ENCODE measurements at regions not wholly inside any gene's neighbourhood (a gene's known extent, or its start where the extent isn't known, plus 50 kb on each side); places are given as distances from the start of the nearest gene placed in this dataset.

- no peak overlapping the region for H3K4me2 ChIP-seq (ENCODE audit: unreplicated experiment)
- 6 to 18% methylated on average over 1 of the region's 1 CpG for WGBS, 2 experiments (ENCODE audit: low coverage in 1 of 2, low lambda C conversion rate in 2 of 2, missing lambda C conversion rate in 2 of 2)
- in situ Hi-C loops (cut with MboI) = no loop called here
- H2AFZ ChIP-seq = no peak overlapping the region
- DNase-seq = no peak
- no peaks in the 10 kb centered on the region for H3K4me1 ChIP-seq (ENCODE audit: insufficient read depth)
- H3K36me3 ChIP-seq (ENCODE audit: low read depth) = no peaks in the 10 kb centered on the region
- TF ChIP-seq EZH2phosphoT487 (IDR thresholded peaks at IDR 0.05; ENCODE audit: insufficient read depth, low read depth) = no peak
- no peak for TF ChIP-seq EZH2 (IDR thresholded peaks at IDR 0.05; ENCODE audit: insufficient read depth, poor library complexity, severe bottlenecking)
- no peaks in the 10 kb centered on the region for H4K20me1 ChIP-seq (ENCODE audit: insufficient read depth)
- H3K27ac ChIP-seq = no peak overlapping the region
- H3K9me3 ChIP-seq (ENCODE audit: low read depth) = no peaks in the 10 kb centered on the region
- H3F3A ChIP-seq (ENCODE audit: insufficient read depth) = no peaks in the 10 kb centered on the region
- H3K27me3 ChIP-seq (replicated peaks; ENCODE audit: insufficient read depth) = peaks cover 11% of the 10 kb centered on the region; the same call in 1 of the 2 replicates
- no peaks in the 10 kb centered on the region for H3K79me2 ChIP-seq (ENCODE audit: insufficient read depth)
- H3K9me2 ChIP-seq (ENCODE audit: insufficient read depth) = no peaks in the 10 kb centered on the region
- H3K9ac ChIP-seq = no peak overlapping the region
- no peak overlapping the region for H3K4me3 ChIP-seq
Measured at GRCh38 chr9:107070586-107070985, 207.6 kb downstream of the ZNF462 start.

GRCh38 chr9:107078061-107078460 lies 205.0 kb upstream of the RAD23B start:
- H3K79me2 ChIP-seq (ENCODE audit: insufficient read depth) = no peaks in the 10 kb centered on the region
- H2AFZ ChIP-seq = no peak overlapping the region
- no peaks in the 10 kb centered on the region for H3K4me1 ChIP-seq (ENCODE audit: insufficient read depth)
- no peak for DNase-seq
- H3F3A ChIP-seq (ENCODE audit: insufficient read depth) = no peaks in the 10 kb centered on the region
- no peaks in the 10 kb centered on the region for H4K20me1 ChIP-seq (ENCODE audit: insufficient read depth)
- H3K4me2 ChIP-seq (ENCODE audit: unreplicated experiment) = no peak overlapping the region
- peaks cover 18% of the 10 kb centered on the region for H3K27me3 ChIP-seq (replicated peaks; ENCODE audit: insufficient read depth)
- no peaks in the 10 kb centered on the region for H3K36me3 ChIP-seq (ENCODE audit: low read depth)
- H3K9ac ChIP-seq = no peak overlapping the region
- no peak overlapping the region for H3K4me3 ChIP-seq
- 0 to 6% methylated on average over 1 of the region's 1 CpG for WGBS, 2 experiments (ENCODE audit: low coverage in 1 of 2, low lambda C conversion rate in 2 of 2, missing lambda C conversion rate in 2 of 2)
- in situ Hi-C loops (cut with MboI) = no loop called here
- no peaks in the 10 kb centered on the region for H3K9me2 ChIP-seq (ENCODE audit: insufficient read depth)
- no peak overlapping the region for H3K27ac ChIP-seq
- TF ChIP-seq EZH2phosphoT487 (IDR thresholded peaks at IDR 0.05; ENCODE audit: insufficient read depth, low read depth) = no peak
- TF ChIP-seq EZH2 (IDR thresholded peaks at IDR 0.05; ENCODE audit: insufficient read depth, poor library complexity, severe bottlenecking) = no peak
- H3K9me3 ChIP-seq (ENCODE audit: low read depth) = no peaks in the 10 kb centered on the region

GRCh38 chr9:107079589-107079988 lies 203.5 kb upstream of the RAD23B start:
- H3K4me3 ChIP-seq = no peak overlapping the region
- 23 to 28% methylated on average over 1 of the region's 1 CpG for WGBS, 2 experiments (ENCODE audit: low coverage in 1 of 2, low lambda C conversion rate in 2 of 2, missing lambda C conversion rate in 2 of 2)
- in situ Hi-C loops (cut with MboI) = no loop called here
- DNase-seq = no peak
- H3K4me2 ChIP-seq (ENCODE audit: unreplicated experiment) = no peak overlapping the region
- no peak overlapping the region for H3K9ac ChIP-seq
- H3F3A ChIP-seq (ENCODE audit: insufficient read depth) = no peaks in the 10 kb centered on the region
- H3K27ac ChIP-seq = no peak overlapping the region
- H3K79me2 ChIP-seq (ENCODE audit: insufficient read depth) = no peaks in the 10 kb centered on the region
- H3K9me2 ChIP-seq (ENCODE audit: insufficient read depth) = no peaks in the 10 kb centered on the region
- no peaks in the 10 kb centered on the region for H3K4me1 ChIP-seq (ENCODE audit: insufficient read depth)
- H2AFZ ChIP-seq = no peak overlapping the region
- TF ChIP-seq EZH2phosphoT487 (IDR thresholded peaks at IDR 0.05; ENCODE audit: insufficient read depth, low read depth) (no peak), EZH2 (IDR thresholded peaks at IDR 0.05; ENCODE audit: insufficient read depth, poor library complexity, severe bottlenecking) (no peak)
- peaks cover 18% of the 10 kb centered on the region for H3K27me3 ChIP-seq (replicated peaks; ENCODE audit: insufficient read depth)
- no peaks in the 10 kb centered on the region for H3K36me3 ChIP-seq (ENCODE audit: low read depth)
- H3K9me3 ChIP-seq (ENCODE audit: low read depth) = no peaks in the 10 kb centered on the region
- no peaks in the 10 kb centered on the region for H4K20me1 ChIP-seq (ENCODE audit: insufficient read depth)

- no peak for DNase-seq
- no peak overlapping the region for H2AFZ ChIP-seq
- H3K36me3 ChIP-seq (ENCODE audit: low read depth) = no peaks in the 10 kb centered on the region
- WGBS, 2 experiments (ENCODE audit: low coverage in 1 of 2, low lambda C conversion rate in 2 of 2, missing lambda C conversion rate in 2 of 2) = 56 to 63% methylated on average over 3 of the region's 3 CpGs
- no peak overlapping the region for H3K9ac ChIP-seq
- H3K4me1 ChIP-seq (ENCODE audit: insufficient read depth) = no peaks in the 10 kb centered on the region
- H3K4me2 ChIP-seq (ENCODE audit: unreplicated experiment) = no peak overlapping the region
- H4K20me1 ChIP-seq (ENCODE audit: insufficient read depth) = no peaks in the 10 kb centered on the region
- in situ Hi-C loops (cut with MboI) = no loop called here
- no peak overlapping the region for H3K27ac ChIP-seq
- TF ChIP-seq EZH2 (IDR thresholded peaks at IDR 0.05; ENCODE audit: insufficient read depth, poor library complexity, severe bottlenecking) = no peak
- H3K9me2 ChIP-seq (ENCODE audit: insufficient read depth) = no peaks in the 10 kb centered on the region
- H3K9me3 ChIP-seq (ENCODE audit: low read depth) = no peaks in the 10 kb centered on the region
- no peaks in the 10 kb centered on the region for H3F3A ChIP-seq (ENCODE audit: insufficient read depth)
- H3K27me3 ChIP-seq (replicated peaks; ENCODE audit: insufficient read depth) = peaks cover 18% of the 10 kb centered on the region
- H3K79me2 ChIP-seq (ENCODE audit: insufficient read depth) = no peaks in the 10 kb centered on the region
- no peak overlapping the region for H3K4me3 ChIP-seq
Measured at GRCh38 chr9:107080130-107080529, 202.9 kb upstream of the RAD23B start.

- no peak for DNase-seq
- no peak for TF ChIP-seq EZH2 (IDR thresholded peaks at IDR 0.05; ENCODE audit: insufficient read depth, poor library complexity, severe bottlenecking)
- no peak for TF ChIP-seq EZH2phosphoT487 (IDR thresholded peaks at IDR 0.05; ENCODE audit: insufficient read depth, low read depth)
- in situ Hi-C loops (cut with MboI) = no loop called here
- Histone ChIP-seq H3K79me2 (ENCODE audit: insufficient read depth) (no peaks in the 10 kb centered on the region), H3K4me3 (no peak overlapping the region), H3K27me3 (replicated peaks; ENCODE audit: insufficient read depth) (peaks cover 5% of the 10 kb centered on the region; the same call in 1 of the 2 replicates), H3K9me3 (ENCODE audit: low read depth) (no peaks in the 10 kb centered on the region), H3K4me1 (ENCODE audit: insufficient read depth) (no peaks in the 10 kb centered on the region), H4K20me1 (ENCODE audit: insufficient read depth) (no peaks in the 10 kb centered on the region), H3F3A (ENCODE audit: insufficient read depth) (no peaks in the 10 kb centered on the region), H3K27ac (no peak overlapping the region), H3K9ac (no peak overlapping the region), H3K9me2 (ENCODE audit: insufficient read depth) (no peaks in the 10 kb centered on the region), H2AFZ (no peak overlapping the region), H3K4me2 (ENCODE audit: unreplicated experiment) (no peak overlapping the region), H3K36me3 (ENCODE audit: low read depth) (no peaks in the 10 kb centered on the region)
- 7 to 16% methylated on average over 2 of the region's 2 CpGs for WGBS, 2 experiments (ENCODE audit: low coverage in 1 of 2, low lambda C conversion rate in 2 of 2, missing lambda C conversion rate in 2 of 2)
Measured at GRCh38 chr9:107086460-107086859, 196.6 kb upstream of the RAD23B start.

All from GM23248 (cell line).